ENCODE measurements at regions not wholly inside any gene's neighbourhood (a gene's known extent, or its start where the extent isn't known, plus 50 kb on each side); places are given as distances from the start of the nearest gene placed in this dataset.

DNA sequence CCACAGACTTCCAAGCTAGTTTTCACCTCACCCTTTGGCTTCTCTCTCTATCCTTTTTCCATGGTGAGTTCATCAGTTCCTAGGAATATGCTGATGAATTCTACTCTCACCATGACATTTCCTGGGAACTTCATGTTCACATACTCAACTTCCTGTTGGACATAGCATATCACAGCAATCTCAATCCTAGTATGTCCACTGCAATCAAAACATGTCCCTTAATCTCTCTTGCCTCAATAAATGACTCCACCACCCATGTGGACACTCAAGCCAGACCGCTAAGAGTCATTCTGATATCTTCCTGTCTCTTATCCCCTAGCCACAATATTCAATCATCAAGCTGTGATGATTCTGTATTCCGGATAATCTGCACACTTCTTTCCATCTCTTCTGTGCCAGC is 66.7 kb upstream of the MME start:
- no peak overlapping the region for H3K4me3 ChIP-seq
- no peaks in the 10 kb centered on the region for H3K27me3 ChIP-seq
- H3K9me3 ChIP-seq, result no peaks in the 10 kb centered on the region
- H3K4me1 ChIP-seq (ENCODE audit: insufficient read depth), result no peaks in the 10 kb centered on the region
- intact Hi-C loops (cut with DNase I), result no loop called here
- H3K36me3 ChIP-seq, result no peaks in the 10 kb centered on the region
- TF ChIP-seq POLR2A (IDR thresholded peaks at IDR 0.05) (no peak), EP300 (IDR thresholded peaks at IDR 0.05) (no peak)
- TF ChIP-seq, protein P1, sequence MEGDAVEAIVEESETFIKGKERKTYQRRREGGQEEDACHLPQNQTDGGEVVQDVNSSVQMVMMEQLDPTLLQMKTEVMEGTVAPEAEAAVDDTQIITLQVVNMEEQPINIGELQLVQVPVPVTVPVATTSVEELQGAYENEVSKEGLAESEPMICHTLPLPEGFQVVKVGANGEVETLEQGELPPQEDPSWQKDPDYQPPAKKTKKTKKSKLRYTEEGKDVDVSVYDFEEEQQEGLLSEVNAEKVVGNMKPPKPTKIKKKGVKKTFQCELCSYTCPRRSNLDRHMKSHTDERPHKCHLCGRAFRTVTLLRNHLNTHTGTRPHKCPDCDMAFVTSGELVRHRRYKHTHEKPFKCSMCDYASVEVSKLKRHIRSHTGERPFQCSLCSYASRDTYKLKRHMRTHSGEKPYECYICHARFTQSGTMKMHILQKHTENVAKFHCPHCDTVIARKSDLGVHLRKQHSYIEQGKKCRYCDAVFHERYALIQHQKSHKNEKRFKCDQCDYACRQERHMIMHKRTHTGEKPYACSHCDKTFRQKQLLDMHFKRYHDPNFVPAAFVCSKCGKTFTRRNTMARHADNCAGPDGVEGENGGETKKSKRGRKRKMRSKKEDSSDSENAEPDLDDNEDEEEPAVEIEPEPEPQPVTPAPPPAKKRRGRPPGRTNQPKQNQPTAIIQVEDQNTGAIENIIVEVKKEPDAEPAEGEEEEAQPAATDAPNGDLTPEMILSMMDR (IDR thresholded peaks at IDR 0.05), result no peak
- no peak overlapping the region for H3K27ac ChIP-seq
- 44 to 91% (median 53%) methylated on average over 2 of the region's 2 CpGs for WGBS, 3 donors
- no peak for DNase-seq

DNA sequence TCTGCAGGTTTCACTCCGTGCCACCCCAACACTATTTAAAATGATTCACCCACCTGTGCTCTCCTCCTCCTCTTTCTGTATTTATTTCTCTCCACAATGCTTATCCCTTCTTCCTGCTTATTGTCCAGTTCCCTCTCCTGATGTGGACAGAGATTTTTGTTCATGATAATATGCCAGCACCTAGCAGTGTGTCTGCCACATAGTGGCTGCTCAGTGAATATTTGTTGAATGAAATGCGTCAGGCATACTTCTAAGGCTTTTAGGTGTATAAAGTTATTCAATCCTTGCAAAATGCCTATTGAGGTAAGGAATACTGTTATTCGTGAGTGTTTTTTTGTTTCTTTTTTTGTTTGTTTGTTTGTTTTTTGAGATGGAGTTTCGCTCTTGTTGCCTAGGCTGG is 67.5 kb upstream of the MME start:
- Histone ChIP-seq H3K36me3 (no peaks in the 10 kb centered on the region), H3K27me3 (no peaks in the 10 kb centered on the region), H3K4me1 (ENCODE audit: insufficient read depth) (no peaks in the 10 kb centered on the region), H3K27ac (no peak overlapping the region), H3K4me3 (no peak overlapping the region), H3K9me3 (no peaks in the 10 kb centered on the region)
- TF ChIP-seq EP300 (IDR thresholded peaks at IDR 0.05), result no peak
- TF ChIP-seq, protein P1 (IDR thresholded peaks at IDR 0.05), result no peak
- TF ChIP-seq POLR2A (IDR thresholded peaks at IDR 0.05), result no peak
- intact Hi-C loops (cut with DNase I), result no loop called here
- DNase-seq, result no peak
- WGBS, 3 donors, result 89 to 93% (median 92%) methylated on average over 4 of the region's 4 CpGs

DNA sequence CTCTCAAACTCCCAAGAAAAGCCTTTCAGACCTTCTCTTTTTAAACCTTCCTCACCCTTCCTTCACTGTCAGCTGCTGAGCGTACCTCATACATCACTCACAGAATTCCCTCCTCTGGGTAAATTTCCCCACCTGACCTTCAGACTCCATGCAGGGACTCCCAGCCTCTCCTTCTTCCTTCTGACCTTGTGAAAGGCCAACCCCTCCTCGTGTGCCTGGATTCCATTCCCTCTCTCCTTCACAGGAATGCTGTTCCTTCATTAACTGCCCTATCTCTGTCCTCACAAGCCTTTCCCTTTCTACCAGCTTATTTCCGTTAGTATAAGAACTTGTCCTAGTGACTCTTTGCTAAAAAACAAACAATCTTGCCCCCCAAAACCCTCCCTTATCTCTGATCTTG is 69.7 kb upstream of the MME start:
- no peak for DNase-seq
- no peak for TF ChIP-seq EP300 (IDR thresholded peaks at IDR 0.05)
- TF ChIP-seq, protein P1 (IDR thresholded peaks at IDR 0.05), result no peak
- TF ChIP-seq POLR2A (IDR thresholded peaks at IDR 0.05), result no peak
- intact Hi-C loops (cut with DNase I), result no loop called here
- no peak overlapping the region for H3K4me3 ChIP-seq
- H3K4me1 ChIP-seq (ENCODE audit: insufficient read depth), result no peaks in the 10 kb centered on the region
- H3K27me3 ChIP-seq, result no peaks in the 10 kb centered on the region
- H3K9me3 ChIP-seq, result no peaks in the 10 kb centered on the region
- 52 to 58% (median 57%) methylated on average over 3 of the region's 3 CpGs for WGBS, 3 donors
- H3K27ac ChIP-seq, result no peak overlapping the region
- no peaks in the 10 kb centered on the region for H3K36me3 ChIP-seq

DNA sequence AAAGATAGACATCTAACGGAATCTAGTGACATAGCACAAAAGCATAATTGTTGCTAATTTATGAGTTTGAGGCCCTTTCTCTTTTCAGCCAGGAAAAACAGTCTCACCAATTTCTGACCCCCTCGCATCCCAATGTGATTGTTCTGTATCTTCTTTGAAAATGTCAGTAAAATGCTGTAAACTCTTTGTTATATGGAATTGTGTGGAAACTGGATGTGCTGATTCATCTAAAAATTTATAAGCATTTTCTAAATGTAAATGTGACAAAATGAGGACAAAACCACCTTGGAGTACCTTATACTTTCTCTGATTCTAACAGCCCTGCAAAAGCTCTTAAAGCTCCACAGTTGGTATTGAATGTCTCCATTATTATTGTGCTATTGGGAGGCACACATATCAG is 70.9 kb upstream of the MME start:
- no peaks in the 10 kb centered on the region for H3K36me3 ChIP-seq
- intact Hi-C loops (cut with DNase I), result no loop called here

More for the DNA sequence above, 70.9 kb upstream of the MME start:
- Histone ChIP-seq H3K9me3 (no peaks in the 10 kb centered on the region), H3K27ac (no peak overlapping the region), H3K4me1 (ENCODE audit: insufficient read depth) (no peaks in the 10 kb centered on the region), H3K4me3 (no peak overlapping the region), H3K27me3 (no peaks in the 10 kb centered on the region)
- TF ChIP-seq, protein P1 (IDR thresholded peaks at IDR 0.05), result no peak
- TF ChIP-seq EP300 (IDR thresholded peaks at IDR 0.05), result no peak
- no peak for DNase-seq
- WGBS, 3 donors, result 85 to 87% (median 86%) methylated on average over 2 of the region's 2 CpGs
